SJSA1 (cell line): ENCODE measurements at regions not wholly inside any gene's neighbourhood (a gene's known extent, or its start where the extent isn't known, plus 50 kb on each side); places are given as distances from the start of the nearest gene placed in this dataset.

Experiments
- DNase-seq, 2 experiments: peaks; one replicate each; pipeline ENCODE4 v3.0.0-alpha.2; 2015 to 2020; ENCODE audit warnings: low spot score in 2 of 2, low read depth in 1 of 2
- H3K27ac ChIP-seq: fragments of 250-450 bp; sonication (Bioruptor Pico); 2 replicates; pipeline ENCODE4 v1.5.1; 2020; ENCODE audit warnings: mild to moderate bottlenecking, moderate library complexity
- H3K27me3 ChIP-seq: fragments of 250-450 bp; sonication (Bioruptor Pico); replicated peaks from 2 replicates; pipeline ENCODE4 v1.5.1; 2020; ENCODE audit warnings: mild to moderate bottlenecking, moderate library complexity
- H3K36me3 ChIP-seq: fragments of 250-450 bp; sonication (Bioruptor Pico); 2 replicates; pipeline ENCODE4 v1.5.1; 2020; ENCODE audit warnings: mild to moderate bottlenecking
- H3K4me1 ChIP-seq: fragments of 250-450 bp; sonication (Bioruptor Pico); replicated peaks from 2 replicates; pipeline ENCODE4 v1.6.1; 2021; ENCODE audit warnings: mild to moderate bottlenecking
- H3K4me3 ChIP-seq: fragments of 250-450 bp; sonication (Bioruptor Pico); 2 replicates; pipeline ENCODE4 v1.5.1; 2020; ENCODE audit warnings: mild to moderate bottlenecking
- H3K9me3 ChIP-seq: fragments of 250-450 bp; sonication (Bioruptor Pico); replicated peaks from 2 replicates; pipeline ENCODE4 v1.5.1; 2020; ENCODE audit warnings: mild to moderate bottlenecking

GRCh38 chr2:151051574-151052220, 210.0 kb downstream of the RBM43 start:
- H3K4me3 ChIP-seq: no peak overlapping the region
- peak in 1 of 2 experiments; percentile 61 for DNase-seq
- no peaks in the 10 kb centered on the region for H3K36me3 ChIP-seq
- H3K9me3 ChIP-seq: no peaks in the 10 kb centered on the region
- H3K27ac ChIP-seq: no peak overlapping the region
- no peaks in the 10 kb centered on the region for H3K27me3 ChIP-seq
- H3K4me1 ChIP-seq: peaks cover 8% of the 10 kb centered on the region; the same call in 1 of the 2 replicates

GRCh38 chr2:151049746-151050145, 211.9 kb downstream of the RBM43 start:
- no peak overlapping the region for H3K4me3 ChIP-seq
- H3K27ac ChIP-seq: no peak overlapping the region
- no peaks in the 10 kb centered on the region for H3K27me3 ChIP-seq
- no peaks in the 10 kb centered on the region for H3K36me3 ChIP-seq
- H3K4me1 ChIP-seq: peaks cover 8% of the 10 kb centered on the region; the same call in 1 of the 2 replicates
- DNase-seq: peak in 1 of 2 experiments; percentile 26
- H3K9me3 ChIP-seq: no peaks in the 10 kb centered on the region

GRCh38 chr2:151048331-151049054, 213.2 kb downstream of the RBM43 start:
- H3K9me3 ChIP-seq: no peaks in the 10 kb centered on the region
- no peaks in the 10 kb centered on the region for H3K27me3 ChIP-seq
- no peak for DNase-seq
- no peak overlapping the region for H3K27ac ChIP-seq
- peaks cover 10% of the 10 kb centered on the region; the same call in 1 of the 2 replicates for H3K4me1 ChIP-seq
- H3K36me3 ChIP-seq: no peaks in the 10 kb centered on the region
- H3K4me3 ChIP-seq: no peak overlapping the region

- H3K4me3 ChIP-seq: no peak overlapping the region
- no peaks in the 10 kb centered on the region for H3K36me3 ChIP-seq
- H3K9me3 ChIP-seq: no peaks in the 10 kb centered on the region
- H3K4me1 ChIP-seq: peaks cover 7% of the 10 kb centered on the region; the same call in 1 of the 2 replicates
- DNase-seq: peak in 1 of 2 experiments; percentile 12
- no peaks in the 10 kb centered on the region for H3K27me3 ChIP-seq
- H3K27ac ChIP-seq: no peak overlapping the region
Measured at GRCh38 chr2:151043484-151043883, 218.2 kb downstream of the RBM43 start.

GRCh38 chr2:151042964-151043363, 218.7 kb downstream of the RBM43 start:
- no peaks in the 10 kb centered on the region for H3K9me3 ChIP-seq
- no peak overlapping the region for H3K27ac ChIP-seq
- no peak for DNase-seq
- H3K4me1 ChIP-seq: peaks cover 7% of the 10 kb centered on the region; the same call in 1 of the 2 replicates
- no peaks in the 10 kb centered on the region for H3K36me3 ChIP-seq
- no peaks in the 10 kb centered on the region for H3K27me3 ChIP-seq
- H3K4me3 ChIP-seq: no peak overlapping the region

- no peak overlapping the region for H3K4me3 ChIP-seq
- no peak for DNase-seq
- no peaks in the 10 kb centered on the region for H3K27me3 ChIP-seq
- no peaks in the 10 kb centered on the region for H3K36me3 ChIP-seq
- H3K27ac ChIP-seq: no peak overlapping the region
- H3K9me3 ChIP-seq: no peaks in the 10 kb centered on the region
- peaks cover 7% of the 10 kb centered on the region; the same call in 1 of the 2 replicates for H3K4me1 ChIP-seq
Measured at GRCh38 chr2:151040039-151040438, 221.6 kb downstream of the RBM43 start.

- no peak for DNase-seq
- H3K9me3 ChIP-seq: no peaks in the 10 kb centered on the region
- H3K4me1 ChIP-seq: peaks cover 5% of the 10 kb centered on the region; the same call in 1 of the 2 replicates
- H3K27ac ChIP-seq: no peak overlapping the region
- H3K4me3 ChIP-seq: no peak overlapping the region
- H3K36me3 ChIP-seq: no peaks in the 10 kb centered on the region
- no peaks in the 10 kb centered on the region for H3K27me3 ChIP-seq
Measured at GRCh38 chr2:151038516-151038915, 223.1 kb downstream of the RBM43 start.

- Histone ChIP-seq H3K4me1 (no peaks in the 10 kb centered on the region), H3K27ac (no peak overlapping the region), H3K9me3 (no peaks in the 10 kb centered on the region), H3K27me3 (no peaks in the 10 kb centered on the region), H3K4me3 (no peak overlapping the region), H3K36me3 (no peaks in the 10 kb centered on the region)
- DNase-seq: no peak
Measured at GRCh38 chr2:151037434-151037833, 224.2 kb downstream of the RBM43 start.

GRCh38 chr2:151033271-151034248, 228.1 kb downstream of the RBM43 start:
- no peaks in the 10 kb centered on the region for H3K9me3 ChIP-seq
- H3K36me3 ChIP-seq: no peaks in the 10 kb centered on the region
- H3K27ac ChIP-seq: no peak overlapping the region
- H3K4me1 ChIP-seq: no peaks in the 10 kb centered on the region
- DNase-seq: no peak
- H3K27me3 ChIP-seq: no peaks in the 10 kb centered on the region
- no peak overlapping the region for H3K4me3 ChIP-seq

- Histone ChIP-seq H3K27ac (no peak overlapping the region), H3K36me3 (no peaks in the 10 kb centered on the region), H3K4me1 (no peaks in the 10 kb centered on the region), H3K9me3 (no peaks in the 10 kb centered on the region), H3K4me3 (no peak overlapping the region), H3K27me3 (no peaks in the 10 kb centered on the region)
- no peak for DNase-seq
Measured at GRCh38 chr2:151032741-151033191, 228.9 kb downstream of the RBM43 start.

GRCh38 chr2:151030663-151031230, 230.9 kb downstream of the RBM43 start:
- H3K27ac ChIP-seq: no peak overlapping the region
- no peaks in the 10 kb centered on the region for H3K4me1 ChIP-seq
- no peak for DNase-seq
- H3K9me3 ChIP-seq: no peaks in the 10 kb centered on the region
- no peaks in the 10 kb centered on the region for H3K36me3 ChIP-seq
- no peaks in the 10 kb centered on the region for H3K27me3 ChIP-seq
- H3K4me3 ChIP-seq: no peak overlapping the region

- H3K36me3 ChIP-seq: no peaks in the 10 kb centered on the region
- H3K9me3 ChIP-seq: no peaks in the 10 kb centered on the region
- no peak for DNase-seq
- no peak overlapping the region for H3K4me3 ChIP-seq
- no peaks in the 10 kb centered on the region for H3K27me3 ChIP-seq
- H3K27ac ChIP-seq: no peak overlapping the region
- no peaks in the 10 kb centered on the region for H3K4me1 ChIP-seq
Measured at GRCh38 chr2:151029406-151030157, 232.1 kb downstream of the RBM43 start.
